K562 (cell line): ENCODE measurements at regions not wholly inside any gene's neighbourhood (a gene's known extent, or its start where the extent isn't known, plus 50 kb on each side); places are given as distances from the start of the nearest gene placed in this dataset.

Experiments used
- ATAC-seq: fragments of 200-7000 bp; cut with Tn5 transposase; 3 replicates; pipeline ENCODE4 v1.9.1; 2020; ENCODE audit warnings: moderate library complexity
- BruUV-seq: library from RNA; stranded (reverse); fragments of 400-500 nt; replicated peaks from 2 replicates; lab custom pipeline; 2021; lab: Mats Ljungman, UMichigan
- CTCF ChIA-PET: fragments of 300-600 bp; formaldehyde crosslinking; extraction: SDS; loops from one replicate; lab custom pipeline; 2021; ENCODE audit warnings: low intra/inter-chr PET ratio; lab: Yijun Ruan, JAX
- POLR2A ChIA-PET: fragments of 300-600, 350-650 bp; sonication (Branson Sonifier 250); formaldehyde crosslinking; extraction: SDS; loops from one replicate; lab custom pipeline; 2021; ENCODE audit warnings: antibody characterized with exemption, inconsistent platforms; lab: Yijun Ruan, JAX
- DNase-seq, 4 experiments: peaks; one replicate each; pipeline versions ENCODE4 v3.0.0 to v3.0.0-alpha.2; 2011 to 2018; ENCODE audit warnings: low spot score in 3 of 4, mixed read lengths in 3 of 4; ENCODE audit errors: extremely low read depth in 1 of 4
- FAIRE-seq: peaks from 2 replicates; lab custom pipeline; 2011; peaks lifted over from hg19 to GRCh38; lab: Jason Lieb, UNC
- H2AFZ ChIP-seq: 2 replicates; pipeline ENCODE4 v1.6.0; 2011; ENCODE audit warnings: low read depth, low read length, control low read depth, inconsistent platforms
- H3K27ac ChIP-seq: fragments of 200-600 bp; 3 replicates; pipeline ENCODE4 v1.8.0; 2011; ENCODE audit warnings: low read depth, mild to moderate bottlenecking, control low read depth, inconsistent platforms, low read length, moderate library complexity, mixed read lengths; ENCODE audit errors: extremely low read depth
- H3K27me3 ChIP-seq, 2 experiments: fragments of 300-600 bp in 1 of 2; 2 replicates in 1 of 2; 3 replicates in 1 of 2; pipeline versions ENCODE4 v1.6.0 to v1.8.0; 2011; ENCODE audit warnings: inconsistent platforms in 2 of 2, low read length in 2 of 2, mild to moderate bottlenecking in 1 of 2, mixed read lengths in 1 of 2, moderate library complexity in 1 of 2; ENCODE audit not compliant: control insufficient read depth in 2 of 2, insufficient read depth in 2 of 2
- H3K36me3 ChIP-seq: fragments of 300-600 bp; 3 replicates; pipeline ENCODE4 v1.8.0; 2011; ENCODE audit warnings: mild to moderate bottlenecking, low read length, inconsistent platforms; ENCODE audit not compliant: control insufficient read depth, insufficient read depth
- H3K4me1 ChIP-seq, 2 experiments: fragments of 200-600 bp in 1 of 2; replicated peaks in 1 of 2; 2 replicates in 1 of 2; 3 replicates in 1 of 2; pipeline versions ENCODE4 v1.5.1 to v1.8.0; 2011; ENCODE audit warnings: inconsistent platforms in 2 of 2, low read length in 2 of 2, mild to moderate bottlenecking in 1 of 2, mixed read lengths in 1 of 2, moderate library complexity in 1 of 2; ENCODE audit not compliant: control insufficient read depth in 2 of 2, insufficient read depth in 2 of 2
- H3K4me2 ChIP-seq: 2 replicates; pipeline ENCODE4 v1.6.1; 2011; ENCODE audit warnings: low read length, control low read depth, inconsistent platforms, mixed read lengths; ENCODE audit not compliant: insufficient read depth
- H3K4me3 ChIP-seq: fragments of 200-600 bp; sonication (generic), shearing (Covaris generic); 2 replicates; pipeline ENCODE4 v1.5.1; 2016; ENCODE audit warnings: control low read depth, inconsistent platforms
- H3K79me2 ChIP-seq: fragments of 200-600 bp; 3 replicates; pipeline ENCODE4 v1.8.0; 2011; ENCODE audit warnings: low read length, inconsistent platforms; ENCODE audit not compliant: control insufficient read depth, insufficient read depth
- H3K9ac ChIP-seq, 2 experiments: 2 replicates each; pipeline versions ENCODE4 v1.6.0 to v1.6.1; 2011; ENCODE audit warnings: low read depth in 2 of 2, low read length in 2 of 2, control low read depth in 1 of 2, inconsistent platforms in 1 of 2, mild to moderate bottlenecking in 1 of 2, mixed read lengths in 1 of 2; ENCODE audit not compliant: insufficient read depth in 1 of 2
- H3K9me1 ChIP-seq: one replicate; pipeline ENCODE4 v1.6.0; 2011; ENCODE audit warnings: inconsistent platforms, mild to moderate bottlenecking, low read length, moderate library complexity; ENCODE audit not compliant: control insufficient read depth, insufficient read depth
- H3K9me3 ChIP-seq: replicated peaks from 2 replicates; pipeline ENCODE4 v1.5.1; 2011; ENCODE audit warnings: low read depth, low read length, inconsistent platforms; ENCODE audit not compliant: control insufficient read depth, insufficient read depth
- H4K20me1 ChIP-seq: replicated peaks from 2 replicates; pipeline ENCODE4 v1.6.1; 2011; ENCODE audit warnings: low read length, inconsistent platforms, mixed read lengths; ENCODE audit not compliant: control insufficient read depth, insufficient read depth
- CEBPB ChIP-seq: fragments of 450-650 bp; IDR thresholded peaks from 2 replicates; pipeline ENCODE4 v1.6.1; 2016; ENCODE audit warnings: missing genetic modification characterization, missing compliant biosample characterization
- CEBPG ChIP-seq, 3 experiments: fragments of 200-800 bp in 1 of 3; sonication (Bioruptor generic) in 1 of 3; sonication (generic) in 1 of 3; formaldehyde crosslinking in 1 of 3; IDR thresholded peaks in 2 of 3; conservative IDR thresholded peaks in 1 of 3; 2 replicates each; pipeline versions ENCODE4 v1.6.1 to v1.8.0; 2016 to 2022; ENCODE audit warnings: missing compliant biosample characterization in 2 of 3, missing genetic modification characterization in 2 of 3, mild to moderate bottlenecking in 1 of 3, missing genetic modification reagents in 1 of 3
- ZNF707 ChIP-seq: fragments of 250-450 bp; sonication (Bioruptor Pico); conservative IDR thresholded peaks from 2 replicates; pipeline ENCODE4 v1.8.0; 2022; ENCODE audit warnings: inconsistent platforms, mild to moderate bottlenecking, moderate library complexity
- ZNF766 ChIP-seq: fragments of 200-800 bp; sonication (Bioruptor generic); conservative IDR thresholded peaks from 2 replicates; pipeline ENCODE4 v1.6.1; 2016; ENCODE audit warnings: missing genetic modification characterization, missing compliant biosample characterization
- WGBS: fragments of 100-300 bp; shearing (Covaris generic); methylation state at CpG from one replicate; pipeline ENCODE4 v1.1.6; 2016; ENCODE audit warnings: low coverage, mixed read lengths; ENCODE audit not compliant: insufficient coverage; ENCODE audit errors: missing lambda C conversion rate; 5-methylcytosine and 5-hydroxymethylcytosine counted together
- in situ Hi-C: fragments of 300-500 bp; cut with MboI; formaldehyde crosslinking; loops from 4 replicates; pipeline ENCODE4 v1.15.0; 2018; ENCODE audit warnings: inconsistent platforms, mixed read lengths
- intact Hi-C: fragments of 100-400 bp; cut with micrococcal nuclease; formaldehyde crosslinking; loops from 2 replicates; pipeline ENCODE4 v1.14.2; 2022
- TF ChIP-seq, protein P1 (sequence below): fragments of 450-650 bp; IDR thresholded peaks from 2 replicates; pipeline ENCODE4 v1.6.1; 2016; ENCODE audit warnings: missing biosample characterization, missing genetic modification characterization

- POLR2A ChIA-PET: no interaction called here
These were observed 385.4 kb downstream of the BRINP2 start for GRCh38 chr1:177556163-177556562.

GRCh38 chr1:177547200-177547599 is 376.4 kb downstream of the BRINP2 start:
- Histone ChIP-seq H2AFZ (no peak overlapping the region), H3K4me3 (no peak overlapping the region), H4K20me1 (no peaks in the 10 kb centered on the region), H3K9me1 (no peaks in the 10 kb centered on the region), H3K27ac (no peak overlapping the region), H3K36me3 (no peaks in the 10 kb centered on the region), H3K9ac (no peak overlapping the region), H3K4me2 (no peak overlapping the region), H3K79me2 (no peaks in the 10 kb centered on the region), H3K4me1 (no peaks in the 10 kb centered on the region), H3K27me3 (no peaks in the 10 kb centered on the region), H3K9me3 (no peaks in the 10 kb centered on the region)
- DNase-seq: no peak
- no TSS peak for BruUV-seq
- intact Hi-C loops: no loop called here
- CTCF ChIA-PET: no interaction called here
- no peak for ATAC-seq
- in situ Hi-C loops: no loop called here
- 0% methylated on average over 3 of the region's 3 CpGs for WGBS
- POLR2A ChIA-PET: no interaction called here
- TF ChIP-seq CEBPB (tag): peak; percentile 54
- TF ChIP-seq CEBPG (CRISPR knock-in tag; IDR thresholded peaks at IDR 0.05): no peak
- TF ChIP-seq CEBPG (tag; conservative IDR thresholded peaks at IDR 0.05 in 1 of 2, IDR thresholded peaks at IDR 0.05 in 1 of 2): peak in 1 of 2 experiments; percentile 74; a peak in 2 of 4 replicates
- TF ChIP-seq, protein P1, sequence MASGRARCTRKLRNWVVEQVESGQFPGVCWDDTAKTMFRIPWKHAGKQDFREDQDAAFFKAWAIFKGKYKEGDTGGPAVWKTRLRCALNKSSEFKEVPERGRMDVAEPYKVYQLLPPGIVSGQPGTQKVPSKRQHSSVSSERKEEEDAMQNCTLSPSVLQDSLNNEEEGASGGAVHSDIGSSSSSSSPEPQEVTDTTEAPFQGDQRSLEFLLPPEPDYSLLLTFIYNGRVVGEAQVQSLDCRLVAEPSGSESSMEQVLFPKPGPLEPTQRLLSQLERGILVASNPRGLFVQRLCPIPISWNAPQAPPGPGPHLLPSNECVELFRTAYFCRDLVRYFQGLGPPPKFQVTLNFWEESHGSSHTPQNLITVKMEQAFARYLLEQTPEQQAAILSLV (tag): no peak
- FAIRE-seq: no peak

More at GRCh38 chr1:177556163-177556562, 385.4 kb downstream of the BRINP2 start:
- H3K4me1 ChIP-seq: no peaks in the 10 kb centered on the region
- DNase-seq (no peak), FAIRE-seq (no peak), ATAC-seq (no peak)
- H3K4me3 ChIP-seq: no peak overlapping the region
- H3K9me3 ChIP-seq: no peaks in the 10 kb centered on the region; the same call in 1 of the 2 replicates
- intact Hi-C loops: no loop called here
- H3K9ac ChIP-seq: no peak overlapping the region
- H3K9me1 ChIP-seq: no peaks in the 10 kb centered on the region
- H2AFZ ChIP-seq: no peak overlapping the region
- no peak for TF ChIP-seq ZNF766 (CRISPR knock-in tag)
- TF ChIP-seq ZNF707 (CRISPR knock-in tag): peak; percentile 76
- no peaks in the 10 kb centered on the region for H3K36me3 ChIP-seq
- no peaks in the 10 kb centered on the region for H3K79me2 ChIP-seq
- no peak overlapping the region for H3K4me2 ChIP-seq
- CTCF ChIA-PET: no interaction called here
- BruUV-seq: no TSS peak
- in situ Hi-C loops: no loop called here
- H4K20me1 ChIP-seq: no peaks in the 10 kb centered on the region
- no peaks in the 10 kb centered on the region for H3K27me3 ChIP-seq
- H3K27ac ChIP-seq: no peak overlapping the region
- WGBS: 0% methylated on average over 1 of the region's 1 CpG
